ENCODE measurements at regions not wholly inside any gene's neighbourhood (a gene's known extent, or its start where the extent isn't known, plus 50 kb on each side); places are given as distances from the start of the nearest gene placed in this dataset.

DNA sequence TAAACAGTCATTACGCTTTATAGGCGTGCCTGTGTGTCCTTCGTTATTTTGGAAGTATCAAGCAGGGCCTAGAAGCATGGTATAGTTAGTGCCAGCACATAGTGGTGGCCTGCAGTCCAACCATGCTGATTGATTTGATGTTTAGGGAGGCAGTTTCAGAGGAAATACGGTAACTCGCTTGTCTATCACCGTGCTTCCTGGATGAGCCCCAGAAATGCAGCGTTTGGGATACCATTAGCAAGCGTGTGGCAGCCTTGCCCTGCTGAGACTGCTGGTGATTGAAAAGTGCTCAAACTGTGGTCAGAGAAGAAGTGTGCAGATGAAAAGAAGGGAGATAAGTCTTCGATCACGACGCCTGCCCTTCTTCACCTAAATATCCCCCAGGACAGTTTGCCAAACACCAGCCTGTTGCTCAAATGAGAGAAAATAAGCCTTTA, 158.4 kb downstream of the CHIC2 start:
- no peak overlapping the region for H3K4me3 ChIP-seq (replicated peaks in 1 of 2; ENCODE audit: low read depth in 1 of 2, low read length in 2 of 2)
- no peaks in the 10 kb centered on the region for H3K9me2 ChIP-seq (ENCODE audit: insufficient read depth)
- 0 out of 2 replicates have a peak overlapping the region, but pooled peaks have one; percentile 5 for H3K4me2 ChIP-seq (ENCODE audit: low read length)
- no peak overlapping the region for H2AFZ ChIP-seq (ENCODE audit: low read depth, low read length, poor library complexity, severe bottlenecking)
- intact Hi-C loops (cut with micrococcal nuclease), result loop anchor here (5.0 kb wide), 2 partner anchors 709 to 889 kb away; no protein-coding TSS in a partner anchor
- ATAC-seq, result peak; percentile 52; the same call in 1 of the 2 replicates
- DNase-seq (ENCODE audit: low read depth, low spot score), result no peak
- CTCF ChIA-PET, result interaction anchor here (0.9 to 4.6 kb wide), 2 partner anchors 322 to 327 kb away, joined by 3 to 34 read pairs; no protein-coding TSS in a partner anchor
- TF ChIP-seq ZNF274 (IDR thresholded peaks at IDR 0.05; ENCODE audit: low read depth, low read length) (no peak), CBX3 (IDR thresholded peaks at IDR 0.05; ENCODE audit: low read depth) (no peak), SIN3A (IDR thresholded peaks at IDR 0.05; ENCODE audit: low read depth) (no peak), POLR2AphosphoS5 (IDR thresholded peaks at IDR 0.05; ENCODE audit: low read depth, low read length) (no peak), ELF1 (IDR thresholded peaks at IDR 0.05; ENCODE audit: borderline replicate concordance, low read depth) (no peak), EZH2 (IDR thresholded peaks at IDR 0.05) (no peak), EZH2phosphoT487 (IDR thresholded peaks at IDR 0.05; ENCODE audit: borderline replicate concordance) (no peak), CEBPB (IDR thresholded peaks at IDR 0.05; ENCODE audit: low read depth) (no peak), POLR2A (IDR thresholded peaks at IDR 0.05; ENCODE audit: borderline replicate concordance, extremely low read depth, insufficient read depth, insufficient read length) (no peak), EGR1 (IDR thresholded peaks at IDR 0.05; ENCODE audit: low read depth) (no peak), TCF7L2 (IDR thresholded peaks at IDR 0.05; ENCODE audit: borderline replicate concordance, extremely low read depth, insufficient read depth, insufficient read length) (no peak), JUND (IDR thresholded peaks at IDR 0.05) (no peak), FOSL1 (IDR thresholded peaks at IDR 0.05; ENCODE audit: low read depth) (no peak), YY1 (IDR thresholded peaks at IDR 0.05; ENCODE audit: extremely low read depth, insufficient replicate concordance, low read depth, low read length) (no peak), SRF (IDR thresholded peaks at IDR 0.05; ENCODE audit: low read depth) (no peak), ZFX (IDR thresholded peaks at IDR 0.05) (no peak)
- TF ChIP-seq, protein P1, sequence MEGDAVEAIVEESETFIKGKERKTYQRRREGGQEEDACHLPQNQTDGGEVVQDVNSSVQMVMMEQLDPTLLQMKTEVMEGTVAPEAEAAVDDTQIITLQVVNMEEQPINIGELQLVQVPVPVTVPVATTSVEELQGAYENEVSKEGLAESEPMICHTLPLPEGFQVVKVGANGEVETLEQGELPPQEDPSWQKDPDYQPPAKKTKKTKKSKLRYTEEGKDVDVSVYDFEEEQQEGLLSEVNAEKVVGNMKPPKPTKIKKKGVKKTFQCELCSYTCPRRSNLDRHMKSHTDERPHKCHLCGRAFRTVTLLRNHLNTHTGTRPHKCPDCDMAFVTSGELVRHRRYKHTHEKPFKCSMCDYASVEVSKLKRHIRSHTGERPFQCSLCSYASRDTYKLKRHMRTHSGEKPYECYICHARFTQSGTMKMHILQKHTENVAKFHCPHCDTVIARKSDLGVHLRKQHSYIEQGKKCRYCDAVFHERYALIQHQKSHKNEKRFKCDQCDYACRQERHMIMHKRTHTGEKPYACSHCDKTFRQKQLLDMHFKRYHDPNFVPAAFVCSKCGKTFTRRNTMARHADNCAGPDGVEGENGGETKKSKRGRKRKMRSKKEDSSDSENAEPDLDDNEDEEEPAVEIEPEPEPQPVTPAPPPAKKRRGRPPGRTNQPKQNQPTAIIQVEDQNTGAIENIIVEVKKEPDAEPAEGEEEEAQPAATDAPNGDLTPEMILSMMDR (IDR thresholded peaks at IDR 0.05 in 2 of 3, conservative IDR thresholded peaks at IDR 0.05 in 1 of 3; ENCODE audit: borderline replicate concordance in 1 of 3, insufficient read depth in 1 of 3, low read depth in 2 of 3, low read length in 2 of 3), result no peak
- TF ChIP-seq, protein P2, sequence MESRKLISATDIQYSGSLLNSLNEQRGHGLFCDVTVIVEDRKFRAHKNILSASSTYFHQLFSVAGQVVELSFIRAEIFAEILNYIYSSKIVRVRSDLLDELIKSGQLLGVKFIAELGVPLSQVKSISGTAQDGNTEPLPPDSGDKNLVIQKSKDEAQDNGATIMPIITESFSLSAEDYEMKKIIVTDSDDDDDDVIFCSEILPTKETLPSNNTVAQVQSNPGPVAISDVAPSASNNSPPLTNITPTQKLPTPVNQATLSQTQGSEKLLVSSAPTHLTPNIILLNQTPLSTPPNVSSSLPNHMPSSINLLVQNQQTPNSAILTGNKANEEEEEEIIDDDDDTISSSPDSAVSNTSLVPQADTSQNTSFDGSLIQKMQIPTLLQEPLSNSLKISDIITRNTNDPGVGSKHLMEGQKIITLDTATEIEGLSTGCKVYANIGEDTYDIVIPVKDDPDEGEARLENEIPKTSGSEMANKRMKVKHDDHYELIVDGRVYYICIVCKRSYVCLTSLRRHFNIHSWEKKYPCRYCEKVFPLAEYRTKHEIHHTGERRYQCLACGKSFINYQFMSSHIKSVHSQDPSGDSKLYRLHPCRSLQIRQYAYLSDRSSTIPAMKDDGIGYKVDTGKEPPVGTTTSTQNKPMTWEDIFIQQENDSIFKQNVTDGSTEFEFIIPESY (IDR thresholded peaks at IDR 0.05; ENCODE audit: extremely low read depth, insufficient replicate concordance, low read length), result no peak
- TF ChIP-seq, protein P3, sequence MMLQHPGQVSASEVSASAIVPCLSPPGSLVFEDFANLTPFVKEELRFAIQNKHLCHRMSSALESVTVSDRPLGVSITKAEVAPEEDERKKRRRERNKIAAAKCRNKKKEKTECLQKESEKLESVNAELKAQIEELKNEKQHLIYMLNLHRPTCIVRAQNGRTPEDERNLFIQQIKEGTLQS (IDR thresholded peaks at IDR 0.05), result no peak
- H3K4me1 ChIP-seq (ENCODE audit: control insufficient read depth in 1 of 2, insufficient read depth in 2 of 2, low read length in 2 of 2), result peaks cover 2 to 7% of the 10 kb centered on the region in 2 experiments; a peak in 3 of 4 replicates
- RAD21 ChIA-PET (ENCODE audit: low non-redundant PET in 1 of 2, low total read pairs in 2 of 2, uncharacterized antibody in 2 of 2, unreplicated experiment in 2 of 2), result no interaction called here
- H4K20me1 ChIP-seq (ENCODE audit: insufficient read depth), result no peaks in the 10 kb centered on the region
- BruUV-seq (replicated peaks), result no TSS peak
- H3K27me3 ChIP-seq (ENCODE audit: insufficient read depth, low read length), result peaks cover 11% of the 10 kb centered on the region; the same call in 1 of the 2 replicates
- POLR2A ChIA-PET, result no interaction called here
- H3K9ac ChIP-seq (ENCODE audit: low read length), result no peak overlapping the region
- H3K27ac ChIP-seq (ENCODE audit: low read depth, low read length), result no peak overlapping the region
- no peaks in the 10 kb centered on the region for H3K9me3 ChIP-seq (ENCODE audit: control insufficient read depth in 1 of 2, insufficient read depth in 1 of 2, low read depth in 1 of 2, low read length in 2 of 2)
- H3K79me2 ChIP-seq (ENCODE audit: insufficient read depth, low read length), result no peaks in the 10 kb centered on the region
- no peaks in the 10 kb centered on the region for H3K36me3 ChIP-seq (ENCODE audit: control insufficient read depth in 1 of 2, insufficient read depth in 2 of 2, low read length in 2 of 2)

Measured in HCT116 (cell line).